ENCODE measurements at regions not wholly inside any gene's neighbourhood (a gene's known extent, or its start where the extent isn't known, plus 50 kb on each side); places are given as distances from the start of the nearest gene placed in this dataset.

DNA sequence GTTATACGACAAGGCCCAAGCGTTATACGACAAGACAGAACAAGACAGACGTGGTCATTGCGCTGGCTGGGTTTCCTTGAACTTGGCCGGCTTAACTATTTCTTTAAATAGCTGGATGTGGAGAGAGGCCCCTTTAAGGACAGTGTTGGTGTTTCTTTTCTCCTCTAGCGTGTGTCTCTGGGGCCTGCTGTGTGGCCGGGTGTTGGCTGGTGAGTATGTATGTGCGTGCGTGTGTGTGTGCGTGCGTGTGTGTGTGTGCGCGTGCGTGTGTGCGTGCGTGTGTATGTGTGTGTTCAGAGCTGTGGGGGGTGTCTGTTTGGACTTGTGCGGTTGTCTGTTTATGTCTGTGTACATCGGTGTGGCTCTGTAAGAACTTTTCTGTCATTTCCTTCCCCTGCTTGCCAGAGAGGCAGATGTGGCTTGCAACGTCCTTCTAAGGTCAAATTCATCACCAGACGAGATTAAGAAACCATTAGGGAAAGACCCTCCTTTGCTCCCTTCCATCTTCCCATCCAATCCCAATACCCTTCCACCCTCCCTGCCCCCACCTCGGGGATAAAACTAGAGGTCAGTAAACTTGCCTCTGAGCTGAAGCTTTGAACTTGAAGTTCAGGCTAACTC, 78.6 kb upstream of the TBX3 start:
- TF ChIP-seq GATA3 (IDR thresholded peaks at IDR 0.05; ENCODE audit: low read depth, low read length) (no peak), GATA2 (IDR thresholded peaks at IDR 0.05; ENCODE audit: low read depth, low read length) (no peak)

GRCh38 chr12:114760151-114760877, 76.3 kb upstream of the TBX3 start:
- TF ChIP-seq GATA3 (IDR thresholded peaks at IDR 0.05; ENCODE audit: low read depth, low read length) (no peak), GATA2 (IDR thresholded peaks at IDR 0.05; ENCODE audit: low read depth, low read length) (no peak)

GRCh38 chr12:114759635-114760034, 75.7 kb upstream of the TBX3 start:
- TF ChIP-seq GATA2 (IDR thresholded peaks at IDR 0.05; ENCODE audit: low read depth, low read length) (no peak), GATA3 (IDR thresholded peaks at IDR 0.05; ENCODE audit: low read depth, low read length) (no peak)

GRCh38 chr12:114757684-114758325, 73.8 kb upstream of the TBX3 start:
- TF ChIP-seq GATA2 (IDR thresholded peaks at IDR 0.05; ENCODE audit: low read depth, low read length) (no peak), GATA3 (IDR thresholded peaks at IDR 0.05; ENCODE audit: low read depth, low read length) (no peak)

DNA sequence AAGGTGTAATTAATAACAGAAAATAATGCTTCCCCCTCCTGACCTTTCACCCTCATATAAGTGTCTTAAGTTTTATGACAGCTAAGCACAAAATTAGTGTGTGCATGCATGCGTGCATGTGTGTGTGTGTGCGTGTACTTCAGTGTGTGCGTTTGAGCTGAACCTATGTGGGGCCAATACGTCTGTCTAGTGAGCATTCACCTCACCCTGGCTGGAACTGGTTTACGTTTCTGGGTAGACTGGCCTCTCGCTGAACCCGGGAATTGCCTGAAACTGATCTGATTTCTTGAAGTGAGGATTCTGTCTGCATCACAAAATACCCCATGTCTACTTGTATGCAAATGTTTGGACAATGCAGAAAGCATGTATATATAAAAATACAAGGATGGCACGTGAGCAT, 68.2 kb upstream of the TBX3 start:
- TF ChIP-seq GATA3 (IDR thresholded peaks at IDR 0.05; ENCODE audit: low read depth, low read length) (no peak), GATA2 (IDR thresholded peaks at IDR 0.05; ENCODE audit: low read depth, low read length) (no peak)

GRCh38 chr12:114751712-114752111, 67.7 kb upstream of the TBX3 start:
- TF ChIP-seq GATA2 (IDR thresholded peaks at IDR 0.05; ENCODE audit: low read depth, low read length) (no peak), GATA3 (IDR thresholded peaks at IDR 0.05; ENCODE audit: low read depth, low read length) (no peak)

DNA sequence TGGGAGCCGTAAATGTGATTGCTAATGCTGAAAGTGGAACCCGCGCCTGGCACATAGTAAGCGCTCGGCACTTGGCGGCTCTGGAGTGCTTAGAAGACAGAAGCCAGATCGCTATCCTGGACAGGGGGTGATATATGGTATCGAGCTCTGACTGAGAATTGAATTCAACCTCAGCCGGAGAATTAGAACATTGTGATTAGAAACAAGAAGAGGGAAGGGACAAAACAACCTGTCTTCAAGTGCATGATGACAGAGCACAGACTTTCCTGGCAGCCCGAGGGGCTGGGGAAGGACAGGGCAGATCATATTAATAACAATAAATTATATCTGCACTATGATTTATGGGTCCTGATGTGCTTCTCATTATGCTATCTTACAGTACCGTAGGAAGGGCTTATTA, 66.9 kb upstream of the TBX3 start:
- TF ChIP-seq GATA2 (IDR thresholded peaks at IDR 0.05; ENCODE audit: low read depth, low read length) (peak; percentile 73), GATA3 (IDR thresholded peaks at IDR 0.05; ENCODE audit: low read depth, low read length) (peak; percentile 49; the same call in 1 of the 2 replicates)

- TF ChIP-seq GATA3 (IDR thresholded peaks at IDR 0.05; ENCODE audit: low read depth, low read length) = no peak
- no peak for TF ChIP-seq GATA2 (IDR thresholded peaks at IDR 0.05; ENCODE audit: low read depth, low read length)
Measured at GRCh38 chr12:114749065-114749464, 65.1 kb upstream of the TBX3 start.

DNA sequence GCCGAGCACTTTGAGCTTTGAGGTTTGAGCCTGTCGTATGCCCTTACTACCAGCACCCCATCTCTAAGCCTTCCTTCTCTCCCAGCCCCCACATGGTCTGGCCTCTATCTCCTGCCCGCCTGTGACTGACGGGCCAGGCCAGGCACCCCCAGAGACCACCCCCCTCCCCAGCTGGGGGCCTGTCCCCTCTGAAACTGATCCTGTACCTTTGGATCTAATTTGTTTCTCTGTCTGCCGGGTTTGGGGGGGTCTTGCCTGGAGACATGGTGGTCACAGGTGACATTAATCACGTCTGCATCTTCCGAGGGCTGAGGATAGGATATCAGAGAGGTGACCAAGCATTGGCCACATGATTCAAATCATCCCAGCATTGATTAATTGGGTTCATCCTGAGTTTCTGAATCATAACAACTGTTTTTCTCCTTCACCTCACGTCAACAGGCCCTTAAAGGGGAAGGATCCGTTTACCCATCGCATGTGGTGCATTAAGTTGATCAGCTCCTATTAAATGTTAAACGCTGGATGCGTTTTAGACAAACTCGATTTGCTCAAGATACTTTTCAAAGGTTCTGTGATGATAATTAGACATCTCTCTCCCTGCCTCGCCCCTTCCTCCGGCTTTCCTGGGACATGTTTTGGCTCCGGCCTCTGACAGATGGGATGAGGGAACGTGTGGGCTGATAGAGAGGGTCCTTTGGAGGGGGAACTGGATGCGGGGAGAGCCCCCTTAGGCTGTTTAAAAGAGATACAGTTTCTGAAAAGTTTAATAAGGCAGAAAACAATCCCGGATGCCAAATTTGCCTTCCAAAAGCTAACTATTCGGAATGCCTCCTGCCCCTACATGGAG, 63.3 kb upstream of the TBX3 start:
- no peak for TF ChIP-seq GATA2 (IDR thresholded peaks at IDR 0.05; ENCODE audit: low read depth, low read length)
- TF ChIP-seq GATA3 (IDR thresholded peaks at IDR 0.05; ENCODE audit: low read depth, low read length) = no peak

DNA sequence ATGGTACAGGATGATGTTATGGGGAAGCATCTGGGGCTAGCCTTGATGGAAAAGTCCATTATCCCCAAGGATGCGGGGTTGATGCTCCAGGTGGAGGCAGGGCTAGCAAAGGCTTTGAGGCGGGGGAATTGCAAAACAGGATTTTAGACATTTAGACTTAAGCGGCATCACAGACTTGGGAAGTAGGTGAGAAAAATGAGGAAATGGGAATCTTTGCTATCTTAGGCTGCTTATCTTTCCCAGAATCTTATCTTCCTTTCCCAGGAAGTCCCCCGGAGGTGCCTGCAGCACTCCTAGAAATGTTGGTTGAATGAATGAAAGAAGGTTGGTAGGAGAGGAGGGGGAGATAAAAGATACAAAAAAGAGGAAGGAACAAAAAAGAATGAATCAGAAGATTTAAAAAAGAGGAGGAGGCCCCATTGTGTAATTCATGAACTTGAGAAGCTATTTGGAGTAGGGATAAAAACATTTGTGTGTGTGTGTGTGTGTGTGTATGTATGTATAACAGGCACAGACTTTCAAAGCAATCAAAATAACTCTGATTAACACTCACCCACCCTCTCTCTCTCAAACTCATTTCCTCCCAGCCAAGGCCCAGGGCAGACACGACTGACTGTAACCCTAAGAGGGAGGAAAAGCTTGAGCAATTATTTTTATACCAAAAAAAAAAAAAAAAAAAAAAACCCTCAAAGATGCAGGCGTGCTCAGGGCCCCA, 62.5 kb upstream of the TBX3 start:
- TF ChIP-seq GATA3 (IDR thresholded peaks at IDR 0.05; ENCODE audit: low read depth, low read length) = no peak
- TF ChIP-seq GATA2 (IDR thresholded peaks at IDR 0.05; ENCODE audit: low read depth, low read length) = peak; percentile 45; the same call in 1 of the 2 replicates

- TF ChIP-seq GATA3 (IDR thresholded peaks at IDR 0.05; ENCODE audit: low read depth, low read length) (no peak), GATA2 (IDR thresholded peaks at IDR 0.05; ENCODE audit: low read depth, low read length) (no peak)
Measured at GRCh38 chr12:114744691-114745090, 60.7 kb upstream of the TBX3 start.

DNA sequence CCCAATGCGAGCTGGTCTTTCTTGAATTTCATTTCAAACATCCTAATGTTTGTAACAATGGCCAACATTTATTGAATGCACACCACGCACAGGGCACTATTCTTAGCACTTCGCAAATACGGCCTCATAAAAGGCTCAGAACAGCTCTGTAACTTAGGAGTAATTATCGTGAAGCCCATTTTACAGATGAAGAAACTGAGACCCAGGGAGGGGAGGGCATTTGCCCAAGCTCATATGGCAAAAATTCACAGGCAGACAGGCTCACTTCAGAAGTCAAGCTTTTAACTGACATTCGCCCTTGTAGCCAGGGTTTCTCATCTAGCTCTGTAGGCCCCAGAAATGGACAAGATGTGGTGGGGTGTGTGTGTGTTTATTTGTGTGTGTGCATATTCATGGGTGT, 60.3 kb upstream of the TBX3 start:
- TF ChIP-seq GATA2 (IDR thresholded peaks at IDR 0.05; ENCODE audit: low read depth, low read length) = no peak
- no peak for TF ChIP-seq GATA3 (IDR thresholded peaks at IDR 0.05; ENCODE audit: low read depth, low read length)

DNA sequence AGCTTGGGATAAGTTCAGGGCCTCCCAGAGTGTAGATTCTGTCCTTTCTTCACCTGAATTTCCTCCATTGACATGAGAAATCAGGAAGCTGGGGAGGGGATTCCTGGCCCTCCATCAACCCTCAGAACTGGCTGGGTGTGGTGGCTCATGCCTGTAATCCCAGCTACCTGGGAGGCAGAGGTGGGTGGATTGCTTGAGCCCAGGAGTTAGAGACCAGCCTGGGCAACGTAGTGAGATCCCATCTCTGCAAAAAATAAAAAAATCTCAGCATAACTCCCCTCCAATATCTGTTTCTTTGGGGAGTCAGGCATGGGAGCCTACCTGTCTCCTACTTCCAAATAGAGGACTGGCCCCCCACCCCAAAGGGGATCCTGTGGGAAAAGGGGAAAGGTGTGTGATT, 59.8 kb upstream of the TBX3 start:
- TF ChIP-seq GATA2 (IDR thresholded peaks at IDR 0.05; ENCODE audit: low read depth, low read length) (no peak), GATA3 (IDR thresholded peaks at IDR 0.05; ENCODE audit: low read depth, low read length) (no peak)
